ENCODE measurements at regions not wholly inside any gene's neighbourhood (a gene's known extent, or its start where the extent isn't known, plus 50 kb on each side); places are given as distances from the start of the nearest gene placed in this dataset.
A peak's percentile ranks its signal among the peaks of the same experiment; 100 is the strongest.

DNA sequence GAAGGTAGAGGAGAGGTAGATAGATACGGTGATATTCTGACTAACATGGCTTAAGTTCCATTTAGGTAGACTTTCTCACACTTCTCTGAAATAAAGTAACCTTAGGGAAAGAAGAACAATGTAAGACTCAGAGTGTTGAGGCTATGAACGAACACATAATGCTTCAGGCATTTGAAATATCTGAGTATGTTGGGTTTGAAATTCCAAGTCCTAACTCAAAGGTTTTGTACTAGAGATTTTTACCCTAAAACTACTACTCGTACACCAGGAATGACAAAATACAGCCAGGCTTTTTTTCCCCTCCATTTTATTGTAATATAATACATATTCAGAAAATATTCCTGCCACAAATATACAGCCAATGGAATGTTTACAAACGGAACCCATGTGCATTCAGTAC lies 592.6 kb downstream of the ETS1 start:
- H3K27me3 ChIP-seq (ENCODE audit: control insufficient read depth in 2 of 2, insufficient read depth in 2 of 2, low read length in 2 of 2), result no peaks in the 10 kb centered on the region
- no peaks in the 10 kb centered on the region for H3K4me1 ChIP-seq (ENCODE audit: control insufficient read depth in 2 of 2, insufficient read depth in 2 of 2, low read length in 2 of 2)
- Mint-ChIP-seq H3K4me3 (no peak overlapping the region), H3K27ac (no peak overlapping the region), H3K27me3 (peaks cover 11 to 43% (median 25%) of the 10 kb centered on the region in 5 donors), H3K36me3 (no peaks in the 10 kb centered on the region), H3K9me3 (no peaks in the 10 kb centered on the region), H3K4me1 (no peaks in the 10 kb centered on the region)
- no peaks in the 10 kb centered on the region for H3K36me3 ChIP-seq (ENCODE audit: control insufficient read depth in 2 of 3, insufficient read depth in 3 of 3, low read length in 3 of 3)
- no peaks in the 10 kb centered on the region for H3K9me3 ChIP-seq (ENCODE audit: control insufficient read depth in 2 of 3, low read length in 3 of 3)
- ATAC-seq (no peak), DNase-seq (no peak)
- no peak overlapping the region for H3K4me3 ChIP-seq (ENCODE audit: low read length)
- ChIA-PET CTCF (no interaction called here), POLR2A (no interaction called here)
- intact Hi-C loops (cut with micrococcal nuclease), result no loop called here
- no peak overlapping the region for H3K27ac ChIP-seq (ENCODE audit: low read depth, low read length)

GRCh38 chr11:127993788-127994187 lies 593.6 kb downstream of the ETS1 start:
- H3K4me1 ChIP-seq (ENCODE audit: control insufficient read depth in 2 of 2, insufficient read depth in 2 of 2, low read length in 2 of 2), result no peaks in the 10 kb centered on the region
- no peaks in the 10 kb centered on the region for H3K36me3 ChIP-seq (ENCODE audit: control insufficient read depth in 2 of 3, insufficient read depth in 3 of 3, low read length in 3 of 3)
- POLR2A ChIA-PET, result no interaction called here
- Mint-ChIP-seq H3K27ac (peak overlapping the region in 1 of 9 donors; percentile 55), H3K4me3 (no peak overlapping the region), H3K9me3 (no peaks in the 10 kb centered on the region), H3K36me3 (no peaks in the 10 kb centered on the region), H3K27me3 (peaks cover 11 to 41% (median 27%) of the 10 kb centered on the region in 5 donors), H3K4me1 (no peaks in the 10 kb centered on the region)
- no peak overlapping the region for H3K27ac ChIP-seq (ENCODE audit: low read depth, low read length)
- no peaks in the 10 kb centered on the region for H3K27me3 ChIP-seq (ENCODE audit: control insufficient read depth in 2 of 2, insufficient read depth in 2 of 2, low read length in 2 of 2)
- intact Hi-C loops (cut with micrococcal nuclease), result no loop called here
- H3K4me3 ChIP-seq (ENCODE audit: low read length), result no peak overlapping the region
- DNase-seq, result no peak
- no peak for ATAC-seq
- CTCF ChIA-PET, result no interaction called here
- H3K9me3 ChIP-seq (ENCODE audit: control insufficient read depth in 2 of 3, low read length in 3 of 3), result no peaks in the 10 kb centered on the region

GRCh38 chr11:127993281-127993680 lies 594.1 kb downstream of the ETS1 start:
- H3K4me3 ChIP-seq (ENCODE audit: low read length), result no peak overlapping the region
- H3K36me3 ChIP-seq (ENCODE audit: control insufficient read depth in 2 of 3, insufficient read depth in 3 of 3, low read length in 3 of 3), result no peaks in the 10 kb centered on the region
- H3K9me3 ChIP-seq (ENCODE audit: control insufficient read depth in 2 of 3, low read length in 3 of 3), result no peaks in the 10 kb centered on the region
- Mint-ChIP-seq H3K27ac (no peak overlapping the region), H3K4me1 (no peaks in the 10 kb centered on the region), H3K36me3 (no peaks in the 10 kb centered on the region), H3K27me3 (peaks cover 11 to 41% (median 27%) of the 10 kb centered on the region in 5 donors), H3K4me3 (no peak overlapping the region), H3K9me3 (no peaks in the 10 kb centered on the region)
- no peaks in the 10 kb centered on the region for H3K27me3 ChIP-seq (ENCODE audit: control insufficient read depth in 2 of 2, insufficient read depth in 2 of 2, low read length in 2 of 2)
- ATAC-seq (no peak), DNase-seq (no peak)
- no peak overlapping the region for H3K27ac ChIP-seq (ENCODE audit: low read depth, low read length)
- no peaks in the 10 kb centered on the region for H3K4me1 ChIP-seq (ENCODE audit: control insufficient read depth in 2 of 2, insufficient read depth in 2 of 2, low read length in 2 of 2)
- ChIA-PET CTCF (no interaction called here), POLR2A (no interaction called here)
- intact Hi-C loops (cut with micrococcal nuclease), result no loop called here

DNA sequence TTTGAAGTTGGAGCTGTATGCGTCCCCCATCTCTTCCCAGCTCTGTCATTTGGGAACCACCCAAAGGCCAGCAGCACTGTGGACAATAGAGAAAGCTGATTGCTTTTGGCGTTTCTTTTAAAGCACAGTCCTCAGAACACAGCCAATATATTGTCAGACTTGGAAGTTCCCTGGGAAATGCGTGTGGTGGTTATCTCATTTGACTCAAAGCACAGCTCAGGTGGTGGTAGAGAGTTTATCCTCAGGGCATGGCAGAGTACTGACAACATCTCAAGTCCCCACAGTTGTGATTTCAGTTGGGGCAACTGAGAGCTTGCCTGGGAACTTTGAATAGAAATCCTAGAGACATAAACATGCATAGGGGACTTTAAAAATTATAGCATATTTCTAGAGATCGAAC lies 601.3 kb downstream of the ETS1 start:
- Histone ChIP-seq H3K36me3 (ENCODE audit: control insufficient read depth in 2 of 3, insufficient read depth in 3 of 3, low read length in 3 of 3) (no peaks in the 10 kb centered on the region), H3K4me3 (ENCODE audit: low read length) (no peak overlapping the region), H3K9me3 (ENCODE audit: control insufficient read depth in 2 of 3, low read length in 3 of 3) (no peaks in the 10 kb centered on the region), H3K27ac (ENCODE audit: low read depth, low read length) (no peak overlapping the region), H3K4me1 (ENCODE audit: control insufficient read depth in 2 of 2, insufficient read depth in 2 of 2, low read length in 2 of 2) (no peaks in the 10 kb centered on the region), H3K27me3 (ENCODE audit: control insufficient read depth in 2 of 2, insufficient read depth in 2 of 2, low read length in 2 of 2) (no peaks in the 10 kb centered on the region)
- CTCF ChIA-PET, result no interaction called here
- Mint-ChIP-seq H3K36me3 (peaks cover 0 to 12% (median 0%) of the 10 kb centered on the region in 5 donors), H3K9me3 (peaks cover 0 to 24% (median 14%) of the 10 kb centered on the region in 11 donors), H3K27ac (no peak overlapping the region), H3K4me1 (no peaks in the 10 kb centered on the region), H3K4me3 (no peak overlapping the region), H3K27me3 (peaks cover 7 to 34% (median 21%) of the 10 kb centered on the region in 5 donors)
- POLR2A ChIA-PET, result interaction anchor here (0.7 kb wide), 1 partner anchor 13 kb away, joined by 3 read pairs; no protein-coding TSS in a partner anchor
- ATAC-seq, result no peak
- no peak for DNase-seq
- intact Hi-C loops (cut with micrococcal nuclease), result no loop called here

GRCh38 chr11:127972816-127973215 lies 614.5 kb downstream of the ETS1 start:
- Mint-ChIP-seq H3K4me1 (no peaks in the 10 kb centered on the region), H3K36me3 (peaks cover 0 to 4% (median 0%) of the 10 kb centered on the region in 5 donors), H3K27me3 (peaks cover 7 to 38% (median 30%) of the 10 kb centered on the region in 5 donors), H3K4me3 (no peak overlapping the region), H3K9me3 (peaks cover 0 to 9% (median 5%) of the 10 kb centered on the region in 11 donors), H3K27ac (no peak overlapping the region)
- Histone ChIP-seq H3K27ac (ENCODE audit: low read depth, low read length) (no peak overlapping the region), H3K4me1 (ENCODE audit: control insufficient read depth in 2 of 2, insufficient read depth in 2 of 2, low read length in 2 of 2) (no peaks in the 10 kb centered on the region), H3K36me3 (ENCODE audit: control insufficient read depth in 2 of 3, insufficient read depth in 3 of 3, low read length in 3 of 3) (no peaks in the 10 kb centered on the region), H3K27me3 (ENCODE audit: control insufficient read depth in 2 of 2, insufficient read depth in 2 of 2, low read length in 2 of 2) (no peaks in the 10 kb centered on the region), H3K4me3 (ENCODE audit: low read length) (no peak overlapping the region), H3K9me3 (ENCODE audit: control insufficient read depth in 2 of 3, low read length in 3 of 3) (no peaks in the 10 kb centered on the region)
- CTCF ChIA-PET, result no interaction called here
- intact Hi-C loops (cut with micrococcal nuclease), result no loop called here
- POLR2A ChIA-PET, result no interaction called here
- no peak for DNase-seq
- no peak for ATAC-seq

DNA sequence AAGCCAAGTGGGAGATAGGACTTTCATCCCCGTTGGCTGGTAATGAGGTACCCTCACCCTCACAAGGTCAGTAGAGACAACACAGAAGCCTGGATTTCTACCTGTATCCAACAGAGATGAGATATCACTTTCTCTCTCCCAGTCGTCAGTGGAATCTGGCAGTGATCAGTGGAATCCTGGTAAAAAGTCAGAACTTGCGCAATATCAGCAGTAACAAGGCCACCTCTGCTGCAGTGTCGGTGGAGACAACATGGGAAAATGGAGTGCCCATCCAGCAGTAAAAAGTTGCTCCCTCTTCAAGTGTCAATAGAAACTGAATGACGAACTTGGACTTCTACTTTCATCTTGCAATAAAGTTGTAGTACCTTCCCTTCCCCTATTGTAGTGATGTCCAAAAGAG lies 615.9 kb downstream of the ETS1 start:
- Histone ChIP-seq H3K27me3 (ENCODE audit: control insufficient read depth in 2 of 2, insufficient read depth in 2 of 2, low read length in 2 of 2) (no peaks in the 10 kb centered on the region), H3K4me3 (ENCODE audit: low read length) (no peak overlapping the region), H3K4me1 (ENCODE audit: control insufficient read depth in 2 of 2, insufficient read depth in 2 of 2, low read length in 2 of 2) (no peaks in the 10 kb centered on the region), H3K27ac (ENCODE audit: low read depth, low read length) (no peak overlapping the region), H3K9me3 (ENCODE audit: control insufficient read depth in 2 of 3, low read length in 3 of 3) (no peaks in the 10 kb centered on the region), H3K36me3 (ENCODE audit: control insufficient read depth in 2 of 3, insufficient read depth in 3 of 3, low read length in 3 of 3) (no peaks in the 10 kb centered on the region)
- DNase-seq (no peak), ATAC-seq (no peak)
- H3K9me3 Mint-ChIP-seq, result peaks cover 0 to 6% (median 3%) of the 10 kb centered on the region in 11 donors
- ChIA-PET CTCF (no interaction called here), POLR2A (no interaction called here)
- H3K27ac Mint-ChIP-seq, result no peak overlapping the region
- peaks cover 0 to 4% (median 0%) of the 10 kb centered on the region in 5 donors for H3K36me3 Mint-ChIP-seq
- no peak overlapping the region for H3K4me3 Mint-ChIP-seq
- H3K4me1 Mint-ChIP-seq, result no peaks in the 10 kb centered on the region
- intact Hi-C loops (cut with micrococcal nuclease), result no loop called here
- H3K27me3 Mint-ChIP-seq, result peaks cover 7 to 41% (median 30%) of the 10 kb centered on the region in 5 donors

DNA sequence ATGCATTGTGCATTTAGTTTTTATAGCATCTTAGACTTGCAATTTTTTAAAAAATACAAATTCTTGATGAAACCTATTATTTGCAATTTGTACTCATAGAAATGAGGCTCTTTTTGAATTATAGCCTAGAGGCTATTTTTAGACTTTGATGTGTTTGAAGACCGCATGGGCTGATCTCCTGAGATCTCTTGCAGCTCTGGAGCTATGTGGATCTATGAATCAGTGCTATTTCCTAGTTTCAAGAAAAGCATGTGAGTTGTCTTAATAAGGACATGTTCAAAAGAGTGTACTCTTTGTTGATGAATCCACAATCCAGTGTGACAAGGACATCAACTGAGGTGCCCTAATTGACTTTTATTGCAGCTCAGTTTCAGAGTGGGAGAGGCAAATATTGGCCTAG lies 620.5 kb downstream of the ETS1 start:
- H3K4me3 Mint-ChIP-seq, result no peak overlapping the region
- no peak overlapping the region for H3K27ac Mint-ChIP-seq
- CTCF ChIA-PET, result no interaction called here
- H3K27me3 Mint-ChIP-seq, result peaks cover 9 to 41% (median 28%) of the 10 kb centered on the region in 5 donors
- Histone ChIP-seq H3K4me1 (ENCODE audit: control insufficient read depth in 2 of 2, insufficient read depth in 2 of 2, low read length in 2 of 2) (no peaks in the 10 kb centered on the region), H3K36me3 (ENCODE audit: control insufficient read depth in 2 of 3, insufficient read depth in 3 of 3, low read length in 3 of 3) (no peaks in the 10 kb centered on the region), H3K9me3 (ENCODE audit: control insufficient read depth in 2 of 3, low read length in 3 of 3) (no peaks in the 10 kb centered on the region), H3K4me3 (ENCODE audit: low read length) (no peak overlapping the region), H3K27me3 (ENCODE audit: control insufficient read depth in 2 of 2, insufficient read depth in 2 of 2, low read length in 2 of 2) (no peaks in the 10 kb centered on the region), H3K27ac (ENCODE audit: low read depth, low read length) (no peak overlapping the region)
- no peak for ATAC-seq
- peaks cover 0 to 2% (median 0%) of the 10 kb centered on the region in 5 donors for H3K36me3 Mint-ChIP-seq
- no peaks in the 10 kb centered on the region for H3K4me1 Mint-ChIP-seq
- peaks cover 0 to 5% (median 0%) of the 10 kb centered on the region in 11 donors for H3K9me3 Mint-ChIP-seq
- no peak for DNase-seq
- POLR2A ChIA-PET, result no interaction called here
- intact Hi-C loops (cut with micrococcal nuclease), result no loop called here

All from naive thymus-derived CD4-positive, alpha-beta T cell (primary cell).